ENCODE measurements at regions not wholly inside any gene's neighbourhood (a gene's known extent, or its start where the extent isn't known, plus 50 kb on each side); places are given as distances from the start of the nearest gene placed in this dataset.

DNA sequence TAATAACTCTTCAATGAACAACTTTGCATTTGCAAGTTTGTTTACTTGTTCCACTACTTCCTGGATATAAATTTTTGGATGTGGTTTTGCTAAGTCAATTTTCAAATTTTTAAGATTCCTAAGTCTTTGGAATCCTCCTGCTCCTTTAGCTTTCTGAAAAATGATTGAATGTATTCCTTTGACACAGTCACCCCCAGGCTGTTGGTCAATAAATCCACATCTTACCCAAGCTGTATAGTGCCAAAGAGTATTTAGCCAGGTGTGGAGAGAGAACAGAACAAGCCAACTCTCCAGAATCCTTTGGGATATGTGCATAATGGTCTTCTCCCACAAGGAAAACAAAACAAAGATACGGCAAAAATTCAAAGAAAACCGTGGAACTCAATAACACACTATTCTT, 56.9 kb upstream of the INTU start:
- no peaks in the 10 kb centered on the region for H3K36me3 ChIP-seq (replicated peaks)
- H3K27ac ChIP-seq = no peak overlapping the region
- in situ Hi-C loops (cut with HindIII; ENCODE audit: low pct_ligation_motif_present, low sequenced_read_pairs) = no loop called here
- no peak overlapping the region for H3K4me3 ChIP-seq (ENCODE audit: low read depth, low read length)
- DNase-seq = no peak
- H3K27me3 ChIP-seq (replicated peaks) = no peaks in the 10 kb centered on the region
- TF ChIP-seq, protein P1, sequence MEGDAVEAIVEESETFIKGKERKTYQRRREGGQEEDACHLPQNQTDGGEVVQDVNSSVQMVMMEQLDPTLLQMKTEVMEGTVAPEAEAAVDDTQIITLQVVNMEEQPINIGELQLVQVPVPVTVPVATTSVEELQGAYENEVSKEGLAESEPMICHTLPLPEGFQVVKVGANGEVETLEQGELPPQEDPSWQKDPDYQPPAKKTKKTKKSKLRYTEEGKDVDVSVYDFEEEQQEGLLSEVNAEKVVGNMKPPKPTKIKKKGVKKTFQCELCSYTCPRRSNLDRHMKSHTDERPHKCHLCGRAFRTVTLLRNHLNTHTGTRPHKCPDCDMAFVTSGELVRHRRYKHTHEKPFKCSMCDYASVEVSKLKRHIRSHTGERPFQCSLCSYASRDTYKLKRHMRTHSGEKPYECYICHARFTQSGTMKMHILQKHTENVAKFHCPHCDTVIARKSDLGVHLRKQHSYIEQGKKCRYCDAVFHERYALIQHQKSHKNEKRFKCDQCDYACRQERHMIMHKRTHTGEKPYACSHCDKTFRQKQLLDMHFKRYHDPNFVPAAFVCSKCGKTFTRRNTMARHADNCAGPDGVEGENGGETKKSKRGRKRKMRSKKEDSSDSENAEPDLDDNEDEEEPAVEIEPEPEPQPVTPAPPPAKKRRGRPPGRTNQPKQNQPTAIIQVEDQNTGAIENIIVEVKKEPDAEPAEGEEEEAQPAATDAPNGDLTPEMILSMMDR (IDR thresholded peaks at IDR 0.05; ENCODE audit: low read depth, low read length, missing control alignments) = no peak

DNA sequence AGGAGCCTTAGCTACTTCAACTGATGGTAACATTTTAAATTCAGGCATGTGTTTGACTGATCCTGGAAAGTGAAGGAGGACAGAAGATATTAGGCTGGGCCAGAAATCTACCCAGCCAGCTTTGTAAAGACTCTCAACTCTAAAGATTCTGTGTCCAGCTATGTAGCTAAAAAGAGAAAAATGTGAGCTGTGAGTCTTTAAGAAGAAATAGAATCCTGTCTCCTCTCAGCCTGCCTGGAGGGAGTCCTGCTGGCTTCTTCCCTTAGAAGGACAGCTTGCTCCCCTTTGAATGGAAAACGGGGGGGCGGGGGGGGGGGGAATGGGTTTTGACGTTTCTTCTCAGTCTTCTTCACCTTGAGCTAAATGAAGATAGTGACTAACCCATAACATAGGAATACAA, 54.3 kb upstream of the INTU start:
- no peak for DNase-seq
- no peaks in the 10 kb centered on the region for H3K27me3 ChIP-seq (replicated peaks)
- in situ Hi-C loops (cut with HindIII; ENCODE audit: low pct_ligation_motif_present, low sequenced_read_pairs) = no loop called here
- no peak overlapping the region for H3K4me3 ChIP-seq (ENCODE audit: low read depth, low read length)
- H3K36me3 ChIP-seq (replicated peaks) = no peaks in the 10 kb centered on the region
- no peak overlapping the region for H3K27ac ChIP-seq
- TF ChIP-seq, protein P1 (IDR thresholded peaks at IDR 0.05; ENCODE audit: low read depth, low read length, missing control alignments) = no peak

DNA sequence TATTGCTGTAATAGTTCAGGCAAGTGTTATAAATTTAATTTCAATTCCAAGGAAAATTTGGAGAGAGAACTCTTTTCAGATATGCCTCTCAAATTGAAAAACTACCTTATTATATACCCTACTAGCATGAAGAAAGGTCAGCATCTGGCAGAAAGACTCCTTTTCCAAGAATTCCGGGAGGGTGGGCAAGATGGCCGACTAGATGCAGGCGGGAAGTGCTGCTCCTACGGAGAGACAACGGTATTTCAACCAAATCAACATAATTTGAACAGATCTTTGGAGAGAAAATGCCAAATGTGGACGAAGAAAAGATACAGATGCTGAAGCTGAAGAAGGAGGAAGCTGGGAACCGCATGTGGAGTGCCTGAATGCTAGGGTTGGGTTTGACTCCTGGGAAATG, 53.8 kb upstream of the INTU start:
- TF ChIP-seq, protein P1 (IDR thresholded peaks at IDR 0.05; ENCODE audit: low read depth, low read length, missing control alignments) = no peak

DNA sequence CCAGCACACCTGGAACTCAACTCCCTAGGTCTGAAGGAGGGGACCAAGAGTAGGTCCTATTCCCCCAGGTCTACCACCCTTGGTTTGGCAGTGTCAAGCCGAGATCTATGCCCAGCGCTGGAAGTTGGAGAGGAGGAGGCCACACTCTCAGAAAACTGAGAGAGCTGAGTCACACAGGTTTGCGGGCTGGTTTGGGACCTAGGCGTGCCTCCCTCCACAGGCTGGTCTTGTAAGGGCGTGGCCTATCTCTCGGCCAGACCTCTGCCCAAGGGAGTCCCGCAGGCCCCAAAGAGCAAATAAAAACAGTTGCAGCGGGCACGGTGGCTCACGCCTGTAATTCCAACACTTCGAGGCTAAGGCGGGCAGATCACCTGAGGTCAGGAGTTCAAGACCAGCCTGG, 52.9 kb upstream of the INTU start:
- no peak for DNase-seq
- Histone ChIP-seq H3K27me3 (replicated peaks) (no peaks in the 10 kb centered on the region), H3K4me3 (ENCODE audit: low read depth, low read length) (no peak overlapping the region), H3K27ac (no peak overlapping the region), H3K36me3 (replicated peaks) (no peaks in the 10 kb centered on the region)
- TF ChIP-seq, protein P1 (IDR thresholded peaks at IDR 0.05; ENCODE audit: low read depth, low read length, missing control alignments) = no peak
- in situ Hi-C loops (cut with HindIII; ENCODE audit: low pct_ligation_motif_present, low sequenced_read_pairs) = no loop called here

More for the DNA sequence above, 53.8 kb upstream of the INTU start:
- DNase-seq = no peak
- no peak overlapping the region for H3K4me3 ChIP-seq (ENCODE audit: low read depth, low read length)
- in situ Hi-C loops (cut with HindIII; ENCODE audit: low pct_ligation_motif_present, low sequenced_read_pairs) = no loop called here
- no peaks in the 10 kb centered on the region for H3K27me3 ChIP-seq (replicated peaks)
- H3K27ac ChIP-seq = no peak overlapping the region
- no peaks in the 10 kb centered on the region for H3K36me3 ChIP-seq (replicated peaks)

DNA sequence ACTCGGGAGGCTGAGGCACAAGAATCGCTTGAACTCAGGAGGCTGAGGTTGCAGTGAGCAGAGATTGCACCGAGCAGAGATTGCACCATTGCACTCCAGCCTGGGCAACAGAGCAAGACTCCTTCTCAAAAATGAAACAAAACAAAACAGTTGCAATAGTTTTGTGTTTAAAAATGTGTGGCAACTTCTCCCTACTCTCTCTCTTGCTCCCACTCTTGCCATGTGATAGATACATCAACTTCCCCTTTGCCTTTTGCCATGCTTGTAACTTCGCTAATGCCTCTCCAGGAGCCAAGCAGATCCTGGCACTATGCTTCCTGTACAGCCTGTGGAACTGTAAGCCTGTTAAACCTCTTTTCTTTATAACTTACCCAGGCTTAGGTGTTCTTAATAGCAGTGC, 52.5 kb upstream of the INTU start:
- Histone ChIP-seq H3K27me3 (replicated peaks) (no peaks in the 10 kb centered on the region), H3K27ac (no peak overlapping the region), H3K36me3 (replicated peaks) (no peaks in the 10 kb centered on the region), H3K4me3 (ENCODE audit: low read depth, low read length) (no peak overlapping the region)
- TF ChIP-seq, protein P1 (IDR thresholded peaks at IDR 0.05; ENCODE audit: low read depth, low read length, missing control alignments) = no peak
- in situ Hi-C loops (cut with HindIII; ENCODE audit: low pct_ligation_motif_present, low sequenced_read_pairs) = no loop called here
- DNase-seq = no peak

DNA sequence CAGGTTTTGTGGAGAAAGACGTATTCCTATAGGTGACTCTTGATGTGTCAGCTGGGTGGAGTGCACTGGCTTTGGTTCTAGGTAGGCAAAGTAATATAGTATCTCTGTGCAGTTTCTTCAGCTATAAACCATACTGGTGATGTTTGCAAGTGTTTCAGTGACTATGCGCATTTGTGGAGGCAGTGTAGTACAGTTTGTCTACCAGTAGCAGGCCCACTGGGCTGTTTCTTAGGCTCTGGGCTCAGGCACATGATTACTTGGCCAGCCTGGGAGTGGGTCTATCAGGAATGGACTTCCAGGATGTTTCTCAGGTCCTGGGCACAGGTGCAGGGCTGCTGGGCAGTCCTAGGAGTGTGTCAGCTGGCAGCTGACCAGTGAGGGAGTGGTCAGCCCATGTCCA, 51.9 kb upstream of the INTU start:
- no peak overlapping the region for H3K4me3 ChIP-seq (ENCODE audit: low read depth, low read length)
- TF ChIP-seq, protein P1 (IDR thresholded peaks at IDR 0.05; ENCODE audit: low read depth, low read length, missing control alignments) = no peak
- in situ Hi-C loops (cut with HindIII; ENCODE audit: low pct_ligation_motif_present, low sequenced_read_pairs) = no loop called here
- no peak overlapping the region for H3K27ac ChIP-seq
- no peaks in the 10 kb centered on the region for H3K27me3 ChIP-seq (replicated peaks)
- DNase-seq = no peak
- no peaks in the 10 kb centered on the region for H3K36me3 ChIP-seq (replicated peaks)
